GM12873 (cell line): ENCODE measurements at regions not wholly inside any gene's neighbourhood (a gene's known extent, or its start where the extent isn't known, plus 50 kb on each side); places are given as distances from the start of the nearest gene placed in this dataset.
A peak's percentile ranks its signal among the peaks of the same experiment; 100 is the strongest.

Source experiments
- TF ChIP-seq, protein P1 (sequence below): IDR thresholded peaks from 2 replicates; pipeline ENCODE4 v1.5.1; 2012; ENCODE audit warnings: low read depth, mild to moderate bottlenecking, moderate library complexity, low read length, control low read depth; ENCODE audit not compliant: insufficient read depth; ENCODE audit errors: missing control alignments

DNA sequence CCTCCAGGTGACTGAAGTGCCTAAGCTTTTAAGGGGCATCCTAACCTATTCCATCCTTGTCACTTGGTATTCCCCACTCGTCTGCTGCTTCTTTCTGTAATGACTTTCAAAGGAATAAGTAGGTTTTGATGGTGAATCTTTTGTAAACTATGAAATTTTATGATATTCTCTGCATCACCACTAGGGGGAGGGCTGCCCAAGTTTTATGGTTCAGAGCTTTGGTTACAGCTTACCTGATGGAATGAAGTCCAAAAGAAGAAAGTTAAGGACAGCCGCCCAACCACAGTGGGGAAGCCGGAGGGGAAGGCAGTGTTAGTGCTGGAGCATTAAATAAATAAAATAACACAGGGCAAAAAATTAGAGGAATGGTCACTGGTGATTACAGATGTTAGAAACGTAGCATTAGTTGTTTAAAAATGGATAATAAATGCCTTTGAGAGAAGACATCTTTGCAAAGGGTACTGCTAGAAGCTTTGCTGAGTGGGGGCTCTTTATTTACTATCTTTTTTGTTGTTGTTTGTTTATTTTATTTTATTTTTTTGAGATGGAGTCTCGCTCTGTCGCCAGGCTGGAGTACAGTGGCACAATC, 204.9 kb downstream of the GBA3 start:
- TF ChIP-seq, protein P1, sequence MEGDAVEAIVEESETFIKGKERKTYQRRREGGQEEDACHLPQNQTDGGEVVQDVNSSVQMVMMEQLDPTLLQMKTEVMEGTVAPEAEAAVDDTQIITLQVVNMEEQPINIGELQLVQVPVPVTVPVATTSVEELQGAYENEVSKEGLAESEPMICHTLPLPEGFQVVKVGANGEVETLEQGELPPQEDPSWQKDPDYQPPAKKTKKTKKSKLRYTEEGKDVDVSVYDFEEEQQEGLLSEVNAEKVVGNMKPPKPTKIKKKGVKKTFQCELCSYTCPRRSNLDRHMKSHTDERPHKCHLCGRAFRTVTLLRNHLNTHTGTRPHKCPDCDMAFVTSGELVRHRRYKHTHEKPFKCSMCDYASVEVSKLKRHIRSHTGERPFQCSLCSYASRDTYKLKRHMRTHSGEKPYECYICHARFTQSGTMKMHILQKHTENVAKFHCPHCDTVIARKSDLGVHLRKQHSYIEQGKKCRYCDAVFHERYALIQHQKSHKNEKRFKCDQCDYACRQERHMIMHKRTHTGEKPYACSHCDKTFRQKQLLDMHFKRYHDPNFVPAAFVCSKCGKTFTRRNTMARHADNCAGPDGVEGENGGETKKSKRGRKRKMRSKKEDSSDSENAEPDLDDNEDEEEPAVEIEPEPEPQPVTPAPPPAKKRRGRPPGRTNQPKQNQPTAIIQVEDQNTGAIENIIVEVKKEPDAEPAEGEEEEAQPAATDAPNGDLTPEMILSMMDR = peak; percentile 72

DNA sequence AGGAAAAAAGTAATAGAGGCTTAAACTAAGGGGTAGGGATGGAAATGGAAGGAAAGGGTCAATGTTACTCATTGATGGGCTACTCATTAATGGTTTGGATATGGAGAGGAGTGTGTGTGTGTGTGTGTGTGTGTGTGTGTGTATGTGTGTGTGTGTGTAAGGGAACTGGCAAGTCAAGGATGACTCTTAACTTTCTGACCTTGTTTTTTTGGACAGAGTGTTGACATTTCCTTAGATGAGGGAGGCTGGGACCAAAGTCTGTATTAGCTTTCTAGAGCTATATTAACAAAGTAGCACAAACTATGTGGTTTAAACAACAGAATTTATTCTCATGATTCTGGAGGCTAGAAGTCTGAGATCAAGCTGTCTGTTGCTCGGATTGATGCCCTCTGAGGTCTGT, 202.7 kb downstream of the GBA3 start:
- TF ChIP-seq, protein P1 = no peak

DNA sequence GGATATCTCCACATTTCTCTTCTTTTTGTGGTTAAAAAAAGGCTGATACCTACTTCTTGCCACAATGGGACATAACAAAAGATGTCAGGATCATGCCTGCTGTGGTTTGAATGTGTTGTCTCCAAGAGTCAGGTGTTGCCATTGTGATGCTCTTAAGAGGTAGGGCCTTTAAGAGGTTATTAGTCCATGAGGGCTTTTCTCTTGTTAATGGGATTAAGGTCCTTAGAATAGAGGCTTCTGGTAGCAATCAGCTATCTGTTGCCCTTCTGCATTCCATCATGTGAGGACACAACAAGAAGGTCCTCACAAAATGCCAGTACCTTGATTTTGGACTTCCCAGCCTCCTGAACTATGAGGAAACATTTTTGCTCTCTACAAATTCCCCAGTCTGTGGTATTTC, 191.4 kb downstream of the GBA3 start:
- TF ChIP-seq, protein P1 = no peak

DNA sequence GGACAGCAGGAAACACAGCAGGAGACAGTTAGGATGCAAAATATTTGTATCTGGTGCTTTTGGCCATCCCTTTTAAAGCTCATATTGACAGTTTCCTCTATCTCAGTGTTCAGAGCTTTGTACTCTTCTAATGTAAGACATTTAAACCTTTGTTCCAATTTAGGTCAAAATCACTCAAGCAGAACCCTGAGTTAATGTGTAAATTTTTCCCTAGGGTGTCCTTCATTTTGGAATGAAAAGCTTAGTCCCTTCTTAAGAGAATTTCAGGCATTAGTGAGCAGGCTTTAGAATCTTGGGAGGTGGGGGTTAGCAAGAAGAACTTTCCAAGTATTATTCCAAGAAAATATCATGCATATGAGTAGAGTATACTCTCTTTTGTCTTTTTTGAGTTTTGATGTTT, 188.7 kb downstream of the GBA3 start:
- TF ChIP-seq, protein P1 = no peak

DNA sequence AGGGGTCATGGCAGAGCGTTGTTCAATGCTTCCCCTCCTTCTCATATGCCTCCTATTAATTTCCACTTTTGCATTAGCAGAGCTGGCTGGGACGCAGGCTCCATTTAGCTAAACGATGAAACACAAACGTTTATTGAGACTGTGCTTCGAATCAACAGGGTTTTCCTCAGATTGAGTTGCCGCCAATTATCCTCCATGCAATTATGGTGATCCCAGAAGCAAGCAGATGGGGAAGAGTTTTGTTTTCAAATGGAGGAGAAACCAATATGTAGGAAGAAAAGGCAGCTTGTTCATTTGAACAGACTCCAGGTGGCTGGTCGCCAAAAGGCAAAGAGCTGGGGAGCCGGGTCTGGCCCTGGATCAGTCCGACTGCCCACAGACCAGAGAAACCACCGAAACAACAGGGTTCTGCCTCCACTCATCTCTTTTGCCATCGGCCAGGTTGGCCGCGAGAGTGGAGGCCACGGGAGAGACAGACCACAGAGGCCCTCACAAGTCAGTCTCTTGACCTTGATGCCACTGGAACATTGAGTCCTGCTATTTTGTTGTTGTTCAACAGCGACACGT, 184.8 kb downstream of the GBA3 start:
- TF ChIP-seq, protein P1 = no peak

DNA sequence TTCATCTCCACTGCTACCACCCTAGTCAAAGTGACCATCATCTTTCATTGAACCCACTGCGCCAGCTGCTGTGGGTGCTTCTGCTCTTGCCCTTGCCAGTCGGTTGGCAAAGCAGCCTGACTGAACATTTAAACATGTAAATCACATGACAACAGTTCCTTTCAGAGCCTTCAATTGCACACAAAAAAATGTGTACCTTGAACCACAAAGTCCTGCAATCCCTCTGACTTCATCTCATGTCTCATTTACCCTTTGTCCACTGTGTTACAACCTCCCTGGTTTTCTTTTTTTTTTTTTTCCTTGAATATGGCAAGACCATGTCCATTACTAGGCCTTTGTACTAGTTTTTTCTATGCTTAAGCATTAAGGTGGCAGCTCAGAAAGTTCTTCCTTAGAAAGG, 183.5 kb downstream of the GBA3 start:
- TF ChIP-seq, protein P1 = no peak

DNA sequence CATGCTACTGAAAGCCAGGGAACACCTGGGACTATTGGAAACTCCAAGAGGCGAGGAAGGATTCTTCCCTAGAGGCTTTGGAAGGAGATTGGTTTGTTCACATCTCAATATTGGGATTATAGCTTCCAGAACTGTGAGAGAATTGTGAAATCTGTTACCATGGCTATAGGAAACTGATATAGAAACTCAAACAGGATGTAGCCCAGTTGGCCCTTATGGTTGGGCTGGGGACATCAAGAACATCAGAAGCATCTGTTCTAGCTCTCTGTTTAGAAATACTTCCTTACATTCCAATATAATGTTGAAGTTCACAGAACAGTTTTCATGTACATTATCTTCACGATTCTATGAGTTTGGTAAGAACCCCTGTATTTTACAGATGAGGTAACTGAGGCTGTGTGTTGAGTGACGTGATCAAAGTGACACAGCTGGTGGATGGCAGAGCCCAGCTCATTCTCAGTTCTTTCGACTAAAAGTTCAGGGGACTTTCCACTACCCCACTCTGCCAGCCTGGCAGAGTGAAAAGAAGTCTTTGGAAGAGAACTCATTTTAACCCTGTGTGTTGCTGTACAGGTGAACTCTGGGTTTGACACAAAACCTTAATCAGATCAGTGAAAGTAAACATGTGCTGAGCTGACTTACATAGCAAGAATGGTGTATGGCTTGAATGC, 183.0 kb downstream of the GBA3 start:
- TF ChIP-seq, protein P1 = no peak
